ENCODE measurements at regions not wholly inside any gene's neighbourhood (a gene's known extent, or its start where the extent isn't known, plus 50 kb on each side); places are given as distances from the start of the nearest gene placed in this dataset.

- TF ChIP-seq CTCF (conservative IDR thresholded peaks at IDR 0.05) = no peak
- no peak for TF ChIP-seq EZH2 (IDR thresholded peaks at IDR 0.05; ENCODE audit: low read depth)
These were observed 1668.7 kb upstream of the PCDH7 start for GRCh38 chr4:29051381-29051965.
